Right atrium auricular region (tissue), 2 donors: ENCODE measurements at regions not wholly inside any gene's neighbourhood (a gene's known extent, or its start where the extent isn't known, plus 50 kb on each side); places are given as distances from the start of the nearest gene placed in this dataset.

ENCODE experiments used
- DNase-seq: peaks from one replicate; pipeline ENCODE4 v3.0.0-alpha.2; 2019; ENCODE audit warnings: low spot score
- H3K27ac ChIP-seq, 2 donors: fragments of 200-600 bp; sonication (generic); 1 replicate in 1 of 2; 2 replicates in 1 of 2; pipeline ENCODE4 v1.5.1; 2016 to 2019
- H3K27me3 ChIP-seq, 2 donors: fragments of 200-600 bp; sonication (generic); one replicate each; pipeline versions ENCODE4 v1.5.1 to v1.6.0; 2017 to 2019
- H3K36me3 ChIP-seq: fragments of 200-600 bp; sonication (generic); one replicate; pipeline ENCODE4 v1.5.1; 2016
- H3K4me1 ChIP-seq, 2 donors: fragments of 200-600 bp; sonication (generic); one replicate each; pipeline versions ENCODE4 v1.5.1 to v1.6.0; 2017 to 2019
- H3K4me3 ChIP-seq, 2 donors: fragments of 200-600 bp; sonication (generic); 1 replicate in 1 of 2; 2 replicates in 1 of 2; pipeline ENCODE4 v1.5.1; 2017 to 2019; ENCODE audit warnings: mild to moderate bottlenecking in 1 of 2, moderate library complexity in 1 of 2
- H3K9me3 ChIP-seq, 2 donors: fragments of 200-600 bp; sonication (generic); one replicate each; pipeline ENCODE4 v1.5.1; 2019
- CTCF ChIP-seq, 2 donors: fragments of 200-600 bp; sonication (generic); IDR thresholded peaks; one replicate each; pipeline ENCODE4 v1.5.1; 2019; ENCODE audit warnings: antibody characterized with exemption in 2 of 2

DNA sequence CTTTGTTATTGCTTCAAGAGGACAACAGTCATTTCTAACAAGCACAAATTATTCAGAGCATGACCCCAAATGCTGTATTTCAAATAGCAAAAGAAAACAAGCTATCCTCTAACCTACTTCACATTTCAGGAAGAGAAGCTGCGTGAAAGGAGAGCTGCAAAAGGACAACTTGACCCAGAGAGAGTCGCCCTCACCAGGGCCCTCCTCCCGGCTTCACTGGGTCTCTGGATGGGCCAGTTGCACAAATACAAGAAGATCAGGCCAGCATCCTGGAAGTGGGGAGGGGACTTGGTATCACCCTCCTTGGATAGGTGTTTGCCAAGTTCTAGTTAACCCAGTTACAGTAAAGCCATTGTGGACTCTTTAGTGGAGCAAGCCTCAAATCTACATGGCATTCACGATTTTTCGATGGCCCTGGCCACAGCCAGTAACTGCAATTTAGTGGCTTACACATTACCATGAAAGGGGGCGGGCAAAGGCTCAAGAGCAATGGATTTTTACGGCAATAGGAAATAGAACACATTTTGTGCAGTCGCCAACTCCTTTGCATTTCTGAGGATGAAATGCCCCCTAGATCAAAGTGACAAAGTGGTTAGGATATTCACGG is 166.9 kb upstream of the DIO2 start:
- no peak for TF ChIP-seq CTCF (IDR thresholded peaks at IDR 0.05)

DNA sequence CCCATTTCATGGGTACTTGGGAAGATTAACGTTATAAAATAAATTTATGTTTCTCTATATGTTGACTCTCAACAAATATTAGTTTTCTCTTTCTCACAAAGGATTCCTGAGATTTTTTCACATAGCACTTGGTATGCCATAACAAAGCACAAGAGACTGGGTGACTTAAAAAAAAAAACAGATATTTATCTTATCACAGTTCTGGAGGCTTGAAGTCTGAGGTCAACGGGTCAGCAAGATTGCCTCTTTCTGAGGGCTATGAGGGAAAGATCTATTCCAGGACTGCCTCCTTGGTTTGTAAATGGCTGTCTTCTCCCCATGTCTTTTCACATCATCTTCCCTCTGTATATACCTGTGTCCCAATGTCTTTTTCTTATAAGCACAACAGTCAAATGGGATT is 153.5 kb upstream of the DIO2 start:
- Histone ChIP-seq H3K36me3 (no peaks in the 10 kb centered on the region), H3K4me1 (no peaks in the 10 kb centered on the region), H3K27ac (no peak overlapping the region), H3K27me3 (no peaks in the 10 kb centered on the region), H3K4me3 (no peak overlapping the region), H3K9me3 (peaks cover 0 to 6% of the 10 kb centered on the region in 2 donors)
- no peak for DNase-seq
- TF ChIP-seq CTCF (IDR thresholded peaks at IDR 0.05): no peak

More for the DNA sequence above, 166.9 kb upstream of the DIO2 start:
- H3K27me3 ChIP-seq: no peaks in the 10 kb centered on the region
- no peak for DNase-seq
- H3K9me3 ChIP-seq: no peaks in the 10 kb centered on the region
- no peak overlapping the region for H3K27ac ChIP-seq
- H3K4me1 ChIP-seq: no peaks in the 10 kb centered on the region
- no peak overlapping the region for H3K4me3 ChIP-seq
- H3K36me3 ChIP-seq: no peaks in the 10 kb centered on the region

DNA sequence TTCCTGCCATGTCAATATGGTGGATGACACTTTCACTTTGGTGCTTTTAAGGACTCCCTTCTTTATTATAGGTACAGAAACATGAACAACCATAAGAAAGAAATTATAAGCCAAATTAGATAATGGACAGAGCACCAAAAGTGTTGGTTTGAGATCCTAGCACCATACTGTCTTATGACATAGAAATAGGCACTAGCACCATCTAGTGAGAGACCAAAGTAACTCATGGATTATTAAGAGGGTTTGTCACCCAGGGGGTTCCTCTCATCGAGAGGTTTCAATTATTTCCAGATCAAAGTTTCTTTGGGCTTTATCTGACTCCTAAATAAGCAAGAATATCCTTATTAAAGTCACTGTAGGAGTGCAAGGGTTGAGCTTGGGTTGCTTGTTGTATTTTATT is 153.0 kb upstream of the DIO2 start:
- Histone ChIP-seq H3K9me3 (peaks cover 0 to 6% of the 10 kb centered on the region in 2 donors), H3K4me1 (no peaks in the 10 kb centered on the region), H3K36me3 (no peaks in the 10 kb centered on the region), H3K4me3 (no peak overlapping the region), H3K27ac (no peak overlapping the region), H3K27me3 (no peaks in the 10 kb centered on the region)
- peak in 1 of 2 donors; percentile 17 for TF ChIP-seq CTCF (IDR thresholded peaks at IDR 0.05)
- no peak for DNase-seq

GRCh38 chr14:80358112-80358511 is 146.8 kb upstream of the DIO2 start:
- no peak for DNase-seq
- TF ChIP-seq CTCF (IDR thresholded peaks at IDR 0.05): no peak

GRCh38 chr14:80356413-80356812 is 145.1 kb upstream of the DIO2 start:
- H3K27me3 ChIP-seq: no peaks in the 10 kb centered on the region
- no peak for DNase-seq
- no peaks in the 10 kb centered on the region for H3K9me3 ChIP-seq
- H3K27ac ChIP-seq: no peak overlapping the region
- H3K4me1 ChIP-seq: no peaks in the 10 kb centered on the region
- H3K4me3 ChIP-seq: no peak overlapping the region
- no peaks in the 10 kb centered on the region for H3K36me3 ChIP-seq
- peak in 1 of 2 donors; percentile 26 for TF ChIP-seq CTCF (IDR thresholded peaks at IDR 0.05)

More at GRCh38 chr14:80358112-80358511, 146.8 kb upstream of the DIO2 start:
- Histone ChIP-seq H3K36me3 (no peaks in the 10 kb centered on the region), H3K9me3 (peaks cover 0 to 2% of the 10 kb centered on the region in 2 donors), H3K4me3 (no peak overlapping the region), H3K27ac (no peak overlapping the region), H3K4me1 (no peaks in the 10 kb centered on the region), H3K27me3 (no peaks in the 10 kb centered on the region)
